Panc1 (cell line): ENCODE measurements at regions not wholly inside any gene's neighbourhood (a gene's known extent, or its start where the extent isn't known, plus 50 kb on each side); places are given as distances from the start of the nearest gene placed in this dataset.

Source experiments
- ATAC-seq: fragments of 200-7000 bp; cut with Tn5 transposase; 2 replicates; pipeline ENCODE4 v1.9.1; 2020; ENCODE audit warnings: mild to moderate bottlenecking, moderate library complexity
- BruUV-seq: library from RNA; stranded (reverse); fragments of 400-500 nt; replicated peaks from 2 replicates; lab custom pipeline; 2021; lab: Mats Ljungman, UMichigan
- CTCF ChIA-PET: fragments of 300-600 bp; sonication (Branson Sonifier 250); formaldehyde crosslinking; loops from one replicate; lab custom pipeline; 2022; ENCODE audit warnings: antibody characterized with exemption; lab: Charles Lee
- POLR2A ChIA-PET: fragments of 300-600 bp; sonication (Branson Sonifier 250); formaldehyde crosslinking; loops from one replicate; lab custom pipeline; 2022; ENCODE audit warnings: antibody characterized with exemption; lab: Charles Lee
- DNase-seq: peaks from one replicate; pipeline ENCODE4 v3.0.0-alpha.2; 2010; ENCODE audit warnings: low read depth, low spot score
- H3K27ac ChIP-seq: 2 replicates; pipeline ENCODE4 v1.5.1; 2011; ENCODE audit warnings: mild to moderate bottlenecking, low read length, inconsistent platforms
- H3K27me3 ChIP-seq: fragments of 200-500 bp; sonication (Bioruptor generic); 2 replicates; pipeline ENCODE4 v1.6.0; 2014; ENCODE audit warnings: low read length, inconsistent platforms; ENCODE audit not compliant: control insufficient read depth, insufficient read depth
- H3K36me3 ChIP-seq: fragments of 200-500 bp; sonication (Bioruptor generic); 2 replicates; pipeline ENCODE4 v1.5.1; 2014; ENCODE audit warnings: inconsistent platforms, mild to moderate bottlenecking, low read length, moderate library complexity; ENCODE audit not compliant: control insufficient read depth, insufficient read depth
- H3K4me1 ChIP-seq: 2 replicates; pipeline ENCODE4 v1.5.1; 2011; ENCODE audit warnings: inconsistent platforms, mild to moderate bottlenecking, low read length, moderate library complexity; ENCODE audit not compliant: control insufficient read depth, insufficient read depth
- H3K4me3 ChIP-seq, 2 experiments: 2 replicates each; pipeline ENCODE4 v1.5.1; 2011 to 2012; ENCODE audit warnings: low read depth in 2 of 2, low read length in 2 of 2, mild to moderate bottlenecking in 2 of 2, inconsistent platforms in 1 of 2, moderate library complexity in 1 of 2
- H3K9me3 ChIP-seq: fragments of 200-500 bp; sonication (Bioruptor generic); 2 replicates; pipeline ENCODE4 v1.5.1; 2014; ENCODE audit warnings: low read depth, mild to moderate bottlenecking, inconsistent platforms, low read length, moderate library complexity; ENCODE audit not compliant: control insufficient read depth, insufficient read depth
- CTCF ChIP-seq: fragments of 450-650 bp; IDR thresholded peaks from 2 replicates; pipeline ENCODE4 v1.5.1; 2017; ENCODE audit warnings: mild to moderate bottlenecking
- POLR2AphosphoS5 ChIP-seq: IDR thresholded peaks from 2 replicates; pipeline ENCODE4 v1.6.1; 2012; ENCODE audit warnings: mild to moderate bottlenecking, low read depth, low read length, moderate library complexity
- REST ChIP-seq, 2 experiments: IDR thresholded peaks; 2 replicates each; pipeline ENCODE4 v1.6.1; 2011 to 2012; ENCODE audit warnings: low read depth in 2 of 2, control low read depth in 1 of 2, low read length in 1 of 2, mild to moderate bottlenecking in 1 of 2, moderate library complexity in 1 of 2; ENCODE audit not compliant: insufficient read depth in 1 of 2
- SIN3A ChIP-seq: IDR thresholded peaks from 2 replicates; pipeline ENCODE4 v1.6.1; 2012; ENCODE audit warnings: low read depth, mild to moderate bottlenecking, low read length, moderate library complexity, borderline replicate concordance; ENCODE audit not compliant: insufficient read depth
- TCF7L2 ChIP-seq: IDR thresholded peaks from 2 replicates; pipeline ENCODE4 v1.6.1; 2011; ENCODE audit warnings: mild to moderate bottlenecking, low read depth, low read length, inconsistent platforms
- in situ Hi-C: cut with HindIII; loops from 2 replicates; pipeline ENCODE4 v1.10.0; 2016; ENCODE audit warnings: low sequenced_read_pairs, low pct_unique_long_range_greater_than_20kb
- intact Hi-C: fragments of 100-400 bp; cut with micrococcal nuclease; formaldehyde crosslinking; loops from one replicate; pipeline ENCODE4 v1.10.0; 2022; ENCODE audit not compliant: unreplicated experiment

GRCh38 chr4:155506745-155507144, 130.0 kb upstream of the MAP9 start:
- Histone ChIP-seq H3K4me3 (no peak overlapping the region), H3K4me1 (no peaks in the 10 kb centered on the region), H3K36me3 (no peaks in the 10 kb centered on the region), H3K27ac (no peak overlapping the region), H3K9me3 (no peaks in the 10 kb centered on the region), H3K27me3 (no peaks in the 10 kb centered on the region)
- CTCF ChIA-PET, result no interaction called here
- BruUV-seq, result no TSS peak
- DNase-seq (no peak), ATAC-seq (no peak)
- TF ChIP-seq SIN3A (no peak), POLR2AphosphoS5 (no peak), CTCF (no peak), TCF7L2 (no peak), REST (IDR thresholded peaks at IDR 0.05; ENCODE audit: insufficient read depth in 1 of 2, low read depth in 2 of 2, low read length in 1 of 2) (no peak)
- POLR2A ChIA-PET, result no interaction called here
- intact Hi-C loops, result no loop called here
- in situ Hi-C loops, result no loop called here

GRCh38 chr4:155505321-155505720, 128.6 kb upstream of the MAP9 start:
- TF ChIP-seq REST (IDR thresholded peaks at IDR 0.05; ENCODE audit: insufficient read depth in 1 of 2, low read depth in 2 of 2, low read length in 1 of 2), result no peak
- in situ Hi-C loops (no loop called here), intact Hi-C loops (no loop called here)
- Histone ChIP-seq H3K27ac (no peak overlapping the region), H3K36me3 (no peaks in the 10 kb centered on the region), H3K4me3 (no peak overlapping the region), H3K27me3 (no peaks in the 10 kb centered on the region), H3K4me1 (no peaks in the 10 kb centered on the region), H3K9me3 (no peaks in the 10 kb centered on the region)
- ATAC-seq (no peak), DNase-seq (no peak)
- CTCF ChIA-PET, result no interaction called here
- BruUV-seq, result no TSS peak
- POLR2A ChIA-PET, result no interaction called here
